ENCODE measurements at regions not wholly inside any gene's neighbourhood (a gene's known extent, or its start where the extent isn't known, plus 50 kb on each side); places are given as distances from the start of the nearest gene placed in this dataset.

- in situ Hi-C loops (cut with MboI; ENCODE audit: low sequenced_read_pairs) (no loop called here), dilution Hi-C loops (cut with HindIII; ENCODE audit: low sequenced_read_pairs, unreplicated experiment) (no loop called here), intact Hi-C loops (cut with micrococcal nuclease) (no loop called here)
- H2BK120ac ChIP-seq (ENCODE audit: low read depth, low read length) = no peak overlapping the region
- no peaks in the 10 kb centered on the region for H3K36me3 ChIP-seq (ENCODE audit: control insufficient read depth, insufficient read depth, low read length)
- H3K27me3 ChIP-seq (ENCODE audit: control insufficient read depth, insufficient read depth, low read length) = no peaks in the 10 kb centered on the region
- H2BK20ac ChIP-seq (ENCODE audit: low read depth, low read length) = no peak overlapping the region
- H3K9ac ChIP-seq (ENCODE audit: low read depth, low read length) = no peak overlapping the region
- H4K5ac ChIP-seq (ENCODE audit: low read depth, low read length) = no peak overlapping the region
- no TSS peak for BruUV-seq (replicated peaks)
- WGBS, 2 experiments (ENCODE audit: extremely low coverage in 2 of 2, insufficient read length in 1 of 2) = no CpG with 5 or more reads among the region's 3 CpGs
- no peak overlapping the region for H2AK5ac ChIP-seq (ENCODE audit: low read depth, low read length)
- no peak overlapping the region for H3K18ac ChIP-seq (ENCODE audit: low read depth, low read length)
- no peak overlapping the region for H3K14ac ChIP-seq (replicated peaks; ENCODE audit: low read depth, low read length)
- no peak overlapping the region for H2AK9ac ChIP-seq (replicated peaks; ENCODE audit: low read depth, low read length, poor library complexity)
- no peak overlapping the region for H3K4me3 ChIP-seq (ENCODE audit: insufficient read depth, low read depth, low read length)
- no peak overlapping the region for H3K4ac ChIP-seq (ENCODE audit: low read depth, low read length)
- H3K56ac ChIP-seq (ENCODE audit: extremely low read depth, insufficient read depth, low read length) = no peak overlapping the region
- no peaks in the 10 kb centered on the region for H3K9me1 ChIP-seq (ENCODE audit: insufficient read depth, low read length)
- no peak overlapping the region for H2BK15ac ChIP-seq (ENCODE audit: low read depth, low read length)
- no peaks in the 10 kb centered on the region for H3K4me1 ChIP-seq (ENCODE audit: control insufficient read depth, insufficient read depth, low read length)
- no peak overlapping the region for H4K8ac ChIP-seq (ENCODE audit: low read depth in 2 of 2, low read length in 2 of 2)
- no peak for ATAC-seq (ENCODE audit: low read depth)
- DNase-seq = no peak
- no peaks in the 10 kb centered on the region for H3K79me1 ChIP-seq (ENCODE audit: low read depth in 1 of 2, low read length in 2 of 2)
- H3K4me2 ChIP-seq (ENCODE audit: low read depth, low read length) = no peak overlapping the region
- H3K9me3 ChIP-seq (ENCODE audit: control insufficient read depth, insufficient read depth, low read length) = no peaks in the 10 kb centered on the region
- no peak overlapping the region for H2AFZ ChIP-seq (replicated peaks; ENCODE audit: low read length, poor library complexity)
- H2BK5ac ChIP-seq (ENCODE audit: low read depth, low read length, poor library complexity, severe bottlenecking) = no peak overlapping the region
- no peak for TF ChIP-seq POLR2A (IDR thresholded peaks at IDR 0.05; ENCODE audit: low read depth, low read length)
- no peak for TF ChIP-seq CTCF (conservative IDR thresholded peaks at IDR 0.05; ENCODE audit: low read depth, low read length)
- TF ChIP-seq, protein P1, sequence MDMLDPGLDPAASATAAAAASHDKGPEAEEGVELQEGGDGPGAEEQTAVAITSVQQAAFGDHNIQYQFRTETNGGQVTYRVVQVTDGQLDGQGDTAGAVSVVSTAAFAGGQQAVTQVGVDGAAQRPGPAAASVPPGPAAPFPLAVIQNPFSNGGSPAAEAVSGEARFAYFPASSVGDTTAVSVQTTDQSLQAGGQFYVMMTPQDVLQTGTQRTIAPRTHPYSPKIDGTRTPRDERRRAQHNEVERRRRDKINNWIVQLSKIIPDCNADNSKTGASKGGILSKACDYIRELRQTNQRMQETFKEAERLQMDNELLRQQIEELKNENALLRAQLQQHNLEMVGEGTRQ (IDR thresholded peaks at IDR 0.05; ENCODE audit: low read depth, low read length) = no peak
- no peak for TF ChIP-seq MXI1 (IDR thresholded peaks at IDR 0.05; ENCODE audit: borderline replicate concordance, low read depth, low read length)
- TF ChIP-seq NFE2L2 (IDR thresholded peaks at IDR 0.05; ENCODE audit: low read depth, low read length) = no peak
- no peak for TF ChIP-seq MAFK (IDR thresholded peaks at IDR 0.05; ENCODE audit: low read depth, low read length)
- TF ChIP-seq RFX5 (IDR thresholded peaks at IDR 0.05; ENCODE audit: low read depth, low read length) = no peak
- no peak for TF ChIP-seq FOS (IDR thresholded peaks at IDR 0.05; ENCODE audit: low read depth, low read length)
- TF ChIP-seq SMC3 (IDR thresholded peaks at IDR 0.05; ENCODE audit: low read depth, low read length) = no peak
- no peak for TF ChIP-seq CHD1 (IDR thresholded peaks at IDR 0.05; ENCODE audit: low read depth, low read length)
- TF ChIP-seq MAZ (IDR thresholded peaks at IDR 0.05; ENCODE audit: borderline replicate concordance, low read depth, low read length) = no peak
- TF ChIP-seq BHLHE40 (IDR thresholded peaks at IDR 0.05; ENCODE audit: low read depth, low read length) = no peak
- TF ChIP-seq, protein P2, sequence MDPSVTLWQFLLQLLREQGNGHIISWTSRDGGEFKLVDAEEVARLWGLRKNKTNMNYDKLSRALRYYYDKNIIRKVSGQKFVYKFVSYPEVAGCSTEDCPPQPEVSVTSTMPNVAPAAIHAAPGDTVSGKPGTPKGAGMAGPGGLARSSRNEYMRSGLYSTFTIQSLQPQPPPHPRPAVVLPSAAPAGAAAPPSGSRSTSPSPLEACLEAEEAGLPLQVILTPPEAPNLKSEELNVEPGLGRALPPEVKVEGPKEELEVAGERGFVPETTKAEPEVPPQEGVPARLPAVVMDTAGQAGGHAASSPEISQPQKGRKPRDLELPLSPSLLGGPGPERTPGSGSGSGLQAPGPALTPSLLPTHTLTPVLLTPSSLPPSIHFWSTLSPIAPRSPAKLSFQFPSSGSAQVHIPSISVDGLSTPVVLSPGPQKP (IDR thresholded peaks at IDR 0.05; ENCODE audit: borderline replicate concordance, low read depth, low read length) = no peak
- no peaks in the 10 kb centered on the region for H4K20me1 ChIP-seq (ENCODE audit: insufficient read depth, low read length)
- ChIA-PET POLR2A (ENCODE audit: unreplicated experiment) (no interaction called here), CTCF (no interaction called here)
- no peak overlapping the region for H3K27ac ChIP-seq (ENCODE audit: insufficient read depth, low read length)
- no peak overlapping the region for H4K91ac ChIP-seq (ENCODE audit: insufficient read depth, low read depth, low read length)
- no peak overlapping the region for H3K23ac ChIP-seq (ENCODE audit: low read depth, low read length)
Observed at GRCh38 chr5:26791021-26791420, 247.4 kb downstream of the CDH9 start.

Measured in IMR-90 (cell line).